Neuronal stem cell (in vitro differentiated cells): ENCODE measurements at regions not wholly inside any gene's neighbourhood (a gene's known extent, or its start where the extent isn't known, plus 50 kb on each side); places are given as distances from the start of the nearest gene placed in this dataset.

Experiments used
- DNase-seq: peaks from one replicate; pipeline ENCODE4 v3.0.0-alpha.2; 2013; ENCODE audit warnings: low spot score
- H2AFZ ChIP-seq: one replicate; pipeline ENCODE4 v1.6.1; 2013; ENCODE audit warnings: mild to moderate bottlenecking, low read length, inconsistent platforms
- H2AK5ac ChIP-seq: 2 replicates; pipeline ENCODE4 v1.6.1; 2013; ENCODE audit warnings: low read depth, mild to moderate bottlenecking, inconsistent platforms, low read length, moderate library complexity, mixed read lengths
- H2BK120ac ChIP-seq: 2 replicates; pipeline ENCODE4 v1.6.1; 2013; ENCODE audit warnings: low read depth, mild to moderate bottlenecking, inconsistent platforms, low read length, moderate library complexity, mixed read lengths
- H2BK12ac ChIP-seq: one replicate; pipeline ENCODE4 v1.6.1; 2013; ENCODE audit warnings: low read length, inconsistent platforms
- H2BK15ac ChIP-seq: 2 replicates; pipeline ENCODE4 v1.6.1; 2013; ENCODE audit warnings: mild to moderate bottlenecking, low read length, inconsistent platforms, mixed read lengths
- H2BK5ac ChIP-seq: one replicate; pipeline ENCODE4 v1.6.1; 2013; ENCODE audit warnings: inconsistent platforms, mild to moderate bottlenecking, low read length, moderate library complexity
- H3K14ac ChIP-seq: one replicate; pipeline ENCODE4 v1.6.1; 2013; ENCODE audit warnings: low read length, inconsistent platforms
- H3K18ac ChIP-seq: 2 replicates; pipeline ENCODE4 v1.6.1; 2013; ENCODE audit warnings: low read length, inconsistent platforms
- H3K23ac ChIP-seq: 2 replicates; pipeline ENCODE4 v1.6.1; 2013; ENCODE audit warnings: low read depth, mild to moderate bottlenecking, mixed read lengths, low read length, inconsistent platforms; ENCODE audit not compliant: poor library complexity
- H3K27ac ChIP-seq: replicated peaks from 3 replicates; pipeline ENCODE4 v1.5.1; 2013; ENCODE audit warnings: low read length, inconsistent platforms
- H3K27me3 ChIP-seq, 3 experiments: 2 replicates each; pipeline ENCODE4 v1.6.1; 2013; ENCODE audit warnings: low read length in 3 of 3, mild to moderate bottlenecking in 2 of 3, inconsistent platforms in 1 of 3, low read depth in 1 of 3, mixed read lengths in 1 of 3, moderate library complexity in 1 of 3; ENCODE audit not compliant: control insufficient read depth in 3 of 3, insufficient read depth in 3 of 3
- H3K36me3 ChIP-seq, 2 donors: replicated peaks in 1 of 2; 2 replicates each; pipeline ENCODE4 v1.6.1; 2013; ENCODE audit warnings: low read length in 2 of 2; ENCODE audit not compliant: control insufficient read depth in 2 of 2, insufficient read depth in 2 of 2
- H3K4ac ChIP-seq: 2 replicates; pipeline ENCODE4 v1.6.1; 2013; ENCODE audit warnings: inconsistent platforms, mild to moderate bottlenecking, low read length, moderate library complexity
- H3K4me1 ChIP-seq, 2 donors: 1 replicate in 1 of 2; 2 replicates in 1 of 2; pipeline ENCODE4 v1.6.1; 2013; ENCODE audit warnings: low read length in 2 of 2, low read depth in 1 of 2; ENCODE audit not compliant: control insufficient read depth in 2 of 2, insufficient read depth in 1 of 2
- H3K4me2 ChIP-seq: one replicate; pipeline ENCODE4 v1.6.1; 2013; ENCODE audit warnings: mild to moderate bottlenecking, low read length, inconsistent platforms; ENCODE audit not compliant: insufficient read depth, poor library complexity, severe bottlenecking
- H3K4me3 ChIP-seq, 2 donors: 2 replicates each; pipeline ENCODE4 v1.5.1; 2013; ENCODE audit warnings: low read length in 2 of 2, mild to moderate bottlenecking in 2 of 2, inconsistent platforms in 1 of 2, moderate library complexity in 1 of 2
- H3K79me1 ChIP-seq: one replicate; pipeline ENCODE4 v1.6.1; 2013; ENCODE audit warnings: low read depth, mild to moderate bottlenecking, inconsistent platforms, low read length, moderate library complexity
- H3K9ac ChIP-seq: one replicate; pipeline ENCODE4 v1.6.1; 2013; ENCODE audit warnings: mild to moderate bottlenecking, low read depth, low read length, inconsistent platforms; ENCODE audit not compliant: poor library complexity
- H3K9me3 ChIP-seq, 2 donors: replicated peaks in 1 of 2; 2 replicates each; pipeline versions ENCODE3 to v1.6.1; 2013; ENCODE audit warnings: low read length in 2 of 2, mild to moderate bottlenecking in 2 of 2, inconsistent platforms in 1 of 2, low read depth in 1 of 2, mixed read lengths in 1 of 2, moderate library complexity in 1 of 2; ENCODE audit not compliant: control insufficient read depth in 2 of 2, insufficient read depth in 1 of 2
- H4K8ac ChIP-seq: one replicate; pipeline ENCODE4 v1.6.1; 2013; ENCODE audit warnings: low read depth, mild to moderate bottlenecking, inconsistent platforms, low read length, moderate library complexity
- H4K91ac ChIP-seq: one replicate; pipeline ENCODE4 v1.6.1; 2013; ENCODE audit warnings: low read length, low read depth, mild to moderate bottlenecking, inconsistent platforms; ENCODE audit not compliant: poor library complexity
- WGBS, 2 donors: extraction: QIAGEN DNeasy Blood & Tissue Kit; methylation state at CpG; one replicate each; pipeline ENCODE4 v1.1.7; 2013; ENCODE audit warnings: missing lambda C conversion rate in 2 of 2, mixed read lengths in 1 of 2; ENCODE audit not compliant: insufficient read length in 2 of 2, insufficient replicate concordance in 1 of 2; ENCODE audit errors: extremely low coverage in 2 of 2; 5-methylcytosine and 5-hydroxymethylcytosine counted together

DNA sequence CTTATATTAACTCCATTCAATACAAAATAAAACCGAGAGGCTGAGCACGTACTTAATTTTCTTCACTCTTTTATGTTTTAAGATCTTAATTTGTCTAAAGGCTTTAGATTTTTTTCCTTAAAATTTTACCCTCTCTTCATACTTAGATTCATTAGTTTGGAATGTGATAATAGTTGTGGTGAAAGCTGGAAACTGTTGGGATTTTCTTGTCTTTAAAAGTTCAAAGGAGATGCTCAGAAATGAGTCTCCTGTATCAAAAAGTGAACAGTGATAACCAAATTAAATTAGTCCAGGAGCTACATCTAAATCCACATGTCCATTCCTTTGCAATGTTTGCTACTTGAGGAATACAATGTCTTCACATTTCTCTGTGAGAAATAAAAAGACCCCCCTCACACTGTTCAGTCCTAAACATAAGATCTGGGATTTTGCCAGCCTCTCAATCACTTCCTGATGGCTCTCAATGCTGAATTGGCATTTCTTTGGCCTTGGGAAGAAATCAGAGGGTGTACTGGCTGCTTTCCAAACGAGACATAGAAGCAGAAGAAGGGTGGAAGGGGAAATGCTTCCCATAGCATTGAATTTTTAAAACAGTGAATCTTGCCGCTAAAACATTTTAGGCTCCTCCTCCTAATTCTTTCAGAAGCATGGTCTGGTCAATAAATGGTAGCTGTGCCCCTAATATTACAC is 245.0 kb downstream of the SHOX2 start:
- no peak overlapping the region for H4K91ac ChIP-seq

DNA sequence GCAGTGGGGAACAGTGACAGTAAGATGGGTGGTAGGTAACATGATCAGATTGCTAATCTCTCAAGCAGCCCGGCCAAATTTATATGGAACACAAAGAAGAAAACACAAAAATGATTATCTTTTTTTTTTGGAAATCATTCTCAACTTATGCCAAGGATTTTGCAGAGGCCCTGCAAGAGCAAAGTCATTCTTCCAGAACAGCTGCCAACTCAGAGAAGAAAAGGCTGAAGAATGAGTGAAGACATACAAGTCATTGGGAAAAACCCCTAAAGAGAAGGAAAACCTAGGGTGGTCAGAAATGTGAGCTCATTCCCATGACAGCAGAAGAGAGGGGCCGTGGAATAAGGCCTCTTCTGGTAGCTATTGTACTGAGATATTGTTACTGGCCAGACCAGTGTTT is 246.7 kb downstream of the SHOX2 start:
- Histone ChIP-seq H3K27ac (no peak overlapping the region), H3K27me3 (no peaks in the 10 kb centered on the region), H2AFZ (no peak overlapping the region), H3K79me1 (no peaks in the 10 kb centered on the region), H2BK12ac (no peak overlapping the region), H4K91ac (no peak overlapping the region), H3K23ac (no peak overlapping the region), H3K9ac (no peak overlapping the region), H3K36me3 (no peaks in the 10 kb centered on the region), H3K14ac (no peak overlapping the region), H4K8ac (no peak overlapping the region), H3K4me1 (no peaks in the 10 kb centered on the region), H2BK120ac (no peak overlapping the region), H3K9me3 (no peaks in the 10 kb centered on the region), H2BK5ac (no peak overlapping the region), H2BK15ac (no peak overlapping the region), H3K4me3 (no peak overlapping the region), H3K4ac (no peak overlapping the region), H3K4me2 (no peak overlapping the region), H3K18ac (no peak overlapping the region), H2AK5ac (no peak overlapping the region)
- no CpG with 5 or more reads among the region's 2 CpGs for WGBS, 2 donors
- no peak for DNase-seq

More for the DNA sequence above, 245.0 kb downstream of the SHOX2 start:
- Histone ChIP-seq H4K8ac (no peak overlapping the region), H2BK5ac (no peak overlapping the region), H2BK12ac (no peak overlapping the region), H3K27ac (no peak overlapping the region), H3K27me3 (no peaks in the 10 kb centered on the region), H2AFZ (no peak overlapping the region), H2AK5ac (no peak overlapping the region), H3K4me2 (no peak overlapping the region), H3K14ac (no peak overlapping the region), H3K79me1 (no peaks in the 10 kb centered on the region), H3K36me3 (no peaks in the 10 kb centered on the region), H3K23ac (no peak overlapping the region), H3K9ac (no peak overlapping the region), H2BK15ac (no peak overlapping the region), H2BK120ac (no peak overlapping the region), H3K4me1 (no peaks in the 10 kb centered on the region), H3K4ac (no peak overlapping the region), H3K4me3 (no peak overlapping the region), H3K9me3 (no peaks in the 10 kb centered on the region), H3K18ac (no peak overlapping the region)
- DNase-seq = no peak
- WGBS, 2 donors = no CpG with 5 or more reads among the region's 4 CpGs

DNA sequence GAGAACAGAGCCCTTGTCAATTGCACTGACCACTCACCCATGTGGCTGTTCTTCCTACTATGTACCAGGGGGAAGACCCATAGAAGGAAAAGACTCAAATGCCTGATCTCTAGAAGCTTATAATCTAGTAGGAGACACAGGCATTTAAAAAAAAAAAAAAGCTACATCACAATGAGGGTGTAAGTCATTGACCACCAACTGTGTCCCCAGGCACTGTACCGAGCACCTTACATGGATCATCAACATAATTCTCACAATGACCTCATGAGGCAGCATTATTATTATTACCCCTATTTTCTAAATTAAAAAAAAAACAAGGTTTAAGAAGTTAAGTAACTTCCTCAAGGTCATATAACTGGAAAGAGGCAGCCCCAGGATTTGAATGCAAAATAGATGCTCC is 247.4 kb downstream of the SHOX2 start:
- no peaks in the 10 kb centered on the region for H3K27me3 ChIP-seq
- H2BK15ac ChIP-seq = no peak overlapping the region
- H3K18ac ChIP-seq = no peak overlapping the region
- no peak overlapping the region for H3K4me2 ChIP-seq
- no peak overlapping the region for H4K8ac ChIP-seq
- no peak overlapping the region for H3K14ac ChIP-seq
- no peaks in the 10 kb centered on the region for H3K36me3 ChIP-seq
- no peak overlapping the region for H3K27ac ChIP-seq
- H3K4ac ChIP-seq = no peak overlapping the region
- no peak overlapping the region for H2BK12ac ChIP-seq
- no peak overlapping the region for H3K23ac ChIP-seq
- no peak overlapping the region for H2AFZ ChIP-seq
- no peak overlapping the region for H3K4me3 ChIP-seq
- no peak for DNase-seq
- H3K79me1 ChIP-seq = no peaks in the 10 kb centered on the region
- no peaks in the 10 kb centered on the region for H3K4me1 ChIP-seq
- H4K91ac ChIP-seq = no peak overlapping the region
- no peak overlapping the region for H2AK5ac ChIP-seq
- H3K9ac ChIP-seq = no peak overlapping the region
- H3K9me3 ChIP-seq = no peaks in the 10 kb centered on the region
- H2BK120ac ChIP-seq = no peak overlapping the region
- H2BK5ac ChIP-seq = no peak overlapping the region
- WGBS, 2 donors = no CpG with 5 or more reads among the region's 1 CpG

DNA sequence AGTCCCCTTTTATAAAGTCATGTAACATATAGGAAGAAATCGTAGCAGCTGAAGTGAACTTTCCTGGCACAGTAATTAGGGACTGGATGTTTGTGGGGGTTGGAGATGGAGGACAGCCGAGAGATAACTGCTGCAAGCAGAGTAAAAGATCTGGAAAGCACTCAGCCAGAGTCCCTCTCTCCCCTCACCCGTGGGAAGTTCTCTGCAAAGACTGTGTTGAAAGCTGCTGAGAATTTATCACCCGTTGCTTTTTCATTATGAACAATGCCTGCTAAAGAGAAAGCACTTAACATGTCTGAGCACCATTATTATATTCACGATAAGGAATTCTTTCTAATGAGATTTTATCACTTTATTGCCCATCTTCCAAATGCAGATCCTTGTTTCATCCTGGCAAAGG is 248.8 kb downstream of the SHOX2 start:
- no peak overlapping the region for H3K4me3 ChIP-seq
- no peak overlapping the region for H2AK5ac ChIP-seq
- no peak overlapping the region for H3K23ac ChIP-seq
- no peak overlapping the region for H4K91ac ChIP-seq
- no peaks in the 10 kb centered on the region for H3K4me1 ChIP-seq
- H4K8ac ChIP-seq = no peak overlapping the region
- H2BK15ac ChIP-seq = no peak overlapping the region
- H2BK5ac ChIP-seq = no peak overlapping the region
- no CpG with 5 or more reads among the region's 5 CpGs for WGBS, 2 donors
- no peak overlapping the region for H3K27ac ChIP-seq
- H3K36me3 ChIP-seq = no peaks in the 10 kb centered on the region
- no peaks in the 10 kb centered on the region for H3K27me3 ChIP-seq
- no peak overlapping the region for H2BK120ac ChIP-seq
- H3K18ac ChIP-seq = no peak overlapping the region
- H3K14ac ChIP-seq = no peak overlapping the region
- H3K9me3 ChIP-seq = no peaks in the 10 kb centered on the region
- no peak overlapping the region for H3K4me2 ChIP-seq
- DNase-seq = no peak
- no peak overlapping the region for H3K9ac ChIP-seq
- H2BK12ac ChIP-seq = no peak overlapping the region
- H2AFZ ChIP-seq = no peak overlapping the region
- H3K4ac ChIP-seq = no peak overlapping the region
- H3K79me1 ChIP-seq = no peaks in the 10 kb centered on the region
